ENCODE measurements at regions not wholly inside any gene's neighbourhood (a gene's known extent, or its start where the extent isn't known, plus 50 kb on each side); places are given as distances from the start of the nearest gene placed in this dataset.
"Not testable (repeated sequence)": the region's sequence is repeated elsewhere in the genome, so short reads cannot be mapped to it uniquely, and the experiment has no call there.

- DNase-seq (ENCODE audit: low read depth) = no peak
Observed at GRCh38 chr12:19910681-19911080, 457.7 kb upstream of the PDE3A start.

GRCh38 chr12:19912991-19913390 is 455.3 kb upstream of the PDE3A start:
- DNase-seq (ENCODE audit: low read depth) = no peak

- DNase-seq (ENCODE audit: low read depth) = peak; percentile 17
Observed at GRCh38 chr12:19915392-19916195, 452.7 kb upstream of the PDE3A start.

GRCh38 chr12:19916196-19916753 is 452.1 kb upstream of the PDE3A start:
- DNase-seq (ENCODE audit: low read depth) = no peak

GRCh38 chr12:19916974-19917373 is 451.4 kb upstream of the PDE3A start:
- no peak for DNase-seq (ENCODE audit: low read depth)

- DNase-seq (ENCODE audit: low read depth) = not testable (repeated sequence)
Observed at GRCh38 chr12:19921716-19922115, 446.6 kb upstream of the PDE3A start.

GRCh38 chr12:19922717-19923116 is 445.6 kb upstream of the PDE3A start:
- DNase-seq (ENCODE audit: low read depth) = no peak

GRCh38 chr12:19924360-19924759 is 444.0 kb upstream of the PDE3A start:
- DNase-seq (ENCODE audit: low read depth) = no peak

GRCh38 chr12:19925841-19926240 is 442.5 kb upstream of the PDE3A start:
- no peak for DNase-seq (ENCODE audit: low read depth)

GRCh38 chr12:19926266-19926665 is 442.1 kb upstream of the PDE3A start:
- DNase-seq (ENCODE audit: low read depth) = no peak

GRCh38 chr12:19927661-19928060 is 440.7 kb upstream of the PDE3A start:
- no peak for DNase-seq (ENCODE audit: low read depth)

GRCh38 chr12:19932413-19932812 is 435.9 kb upstream of the PDE3A start:
- no peak for DNase-seq (ENCODE audit: low read depth)

- DNase-seq (ENCODE audit: low read depth) = no peak
Observed at GRCh38 chr12:19933924-19934323, 434.4 kb upstream of the PDE3A start.

GRCh38 chr12:19937161-19937560 is 431.2 kb upstream of the PDE3A start:
- no peak for DNase-seq (ENCODE audit: low read depth)

GRCh38 chr12:19938031-19938430 is 430.3 kb upstream of the PDE3A start:
- no peak for DNase-seq (ENCODE audit: low read depth)

GRCh38 chr12:19938491-19938890 is 429.8 kb upstream of the PDE3A start:
- DNase-seq (ENCODE audit: low read depth) = no peak

- no peak for DNase-seq (ENCODE audit: low read depth)
Observed at GRCh38 chr12:19940267-19940666, 428.1 kb upstream of the PDE3A start.

- no peak for DNase-seq (ENCODE audit: low read depth)
Observed at GRCh38 chr12:19941096-19941495, 427.2 kb upstream of the PDE3A start.

GRCh38 chr12:19945559-19946435 is 422.5 kb upstream of the PDE3A start:
- DNase-seq (ENCODE audit: low read depth) = peak; percentile 34

GRCh38 chr12:19946550-19946949 is 421.8 kb upstream of the PDE3A start:
- DNase-seq (ENCODE audit: low read depth) = peak; percentile 78

GRCh38 chr12:19947344-19947743 is 421.0 kb upstream of the PDE3A start:
- DNase-seq (ENCODE audit: low read depth) = no peak

- DNase-seq (ENCODE audit: low read depth) = no peak
Observed at GRCh38 chr12:19951664-19952063, 416.7 kb upstream of the PDE3A start.

- DNase-seq (ENCODE audit: low read depth) = no peak
Observed at GRCh38 chr12:19953734-19954133, 414.6 kb upstream of the PDE3A start.

Measured in ELR (cell line).